NB4 (cell line): ENCODE measurements at regions not wholly inside any gene's neighbourhood (a gene's known extent, or its start where the extent isn't known, plus 50 kb on each side); places are given as distances from the start of the nearest gene placed in this dataset.

Experiments used
- POLR2A ChIP-seq: IDR thresholded peaks from 2 replicates; pipeline ENCODE4 v1.6.1; 2011; ENCODE audit warnings: mild to moderate bottlenecking; ENCODE audit not compliant: insufficient read length; ENCODE audit errors: extremely low read depth
- TF ChIP-seq, protein P1 (sequence below): IDR thresholded peaks from one replicate; pipeline ENCODE4 v1.5.1; 2012; ENCODE audit warnings: low read depth, low read length

DNA sequence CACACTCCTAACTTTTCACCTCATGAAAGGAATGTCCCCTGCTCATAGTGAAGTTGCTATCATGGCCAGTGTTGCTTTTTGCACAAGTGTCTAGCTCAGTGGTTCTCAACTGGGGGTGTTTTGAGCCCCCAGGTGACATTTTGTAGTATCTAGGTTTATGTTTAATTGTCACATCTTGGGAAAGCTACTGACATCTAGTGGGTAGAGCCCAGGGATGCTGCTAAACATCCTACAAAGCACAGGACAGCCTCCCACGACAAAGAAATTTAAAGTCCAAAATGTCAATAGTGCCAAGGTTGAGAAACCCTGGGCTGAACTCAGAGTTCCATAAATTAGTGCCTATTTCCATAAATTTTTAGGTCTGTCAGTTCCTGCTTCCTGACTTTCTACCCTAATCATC lies 70.7 kb upstream of the HCCS start:
- TF ChIP-seq, protein P1, sequence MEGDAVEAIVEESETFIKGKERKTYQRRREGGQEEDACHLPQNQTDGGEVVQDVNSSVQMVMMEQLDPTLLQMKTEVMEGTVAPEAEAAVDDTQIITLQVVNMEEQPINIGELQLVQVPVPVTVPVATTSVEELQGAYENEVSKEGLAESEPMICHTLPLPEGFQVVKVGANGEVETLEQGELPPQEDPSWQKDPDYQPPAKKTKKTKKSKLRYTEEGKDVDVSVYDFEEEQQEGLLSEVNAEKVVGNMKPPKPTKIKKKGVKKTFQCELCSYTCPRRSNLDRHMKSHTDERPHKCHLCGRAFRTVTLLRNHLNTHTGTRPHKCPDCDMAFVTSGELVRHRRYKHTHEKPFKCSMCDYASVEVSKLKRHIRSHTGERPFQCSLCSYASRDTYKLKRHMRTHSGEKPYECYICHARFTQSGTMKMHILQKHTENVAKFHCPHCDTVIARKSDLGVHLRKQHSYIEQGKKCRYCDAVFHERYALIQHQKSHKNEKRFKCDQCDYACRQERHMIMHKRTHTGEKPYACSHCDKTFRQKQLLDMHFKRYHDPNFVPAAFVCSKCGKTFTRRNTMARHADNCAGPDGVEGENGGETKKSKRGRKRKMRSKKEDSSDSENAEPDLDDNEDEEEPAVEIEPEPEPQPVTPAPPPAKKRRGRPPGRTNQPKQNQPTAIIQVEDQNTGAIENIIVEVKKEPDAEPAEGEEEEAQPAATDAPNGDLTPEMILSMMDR = no peak
- no peak for TF ChIP-seq POLR2A
